MM.1S (cell line): ENCODE measurements at regions not wholly inside any gene's neighbourhood (a gene's known extent, or its start where the extent isn't known, plus 50 kb on each side); places are given as distances from the start of the nearest gene placed in this dataset.

Source experiments
- DNase-seq: peaks from one replicate; pipeline ENCODE4 v3.0.0-alpha.2; 2015
- H2AFZ ChIP-seq: fragments of 300-600 bp; sonication (generic); 2 replicates; pipeline ENCODE4 v1.6.0; 2016; ENCODE audit warnings: antibody characterized with exemption, low read length
- H3F3A ChIP-seq: fragments of 300-600 bp; sonication (generic); 2 replicates; pipeline ENCODE4 v1.6.1; 2016; ENCODE audit warnings: mild to moderate bottlenecking, antibody characterized with exemption, low read length, moderate library complexity, mixed read lengths; ENCODE audit not compliant: insufficient read depth
- H3K27ac ChIP-seq: fragments of 300-600 bp; sonication (generic); 2 replicates; pipeline ENCODE4 v1.5.1; 2016; ENCODE audit warnings: mild to moderate bottlenecking, low read length
- H3K27me3 ChIP-seq: fragments of 300-600 bp; sonication (generic); replicated peaks from 2 replicates; pipeline ENCODE4 v1.6.0; 2016; ENCODE audit warnings: low read length; ENCODE audit not compliant: insufficient read depth
- H3K36me3 ChIP-seq: fragments of 300-600 bp; sonication (generic); replicated peaks from 2 replicates; pipeline ENCODE4 v1.6.1; 2016; ENCODE audit warnings: mild to moderate bottlenecking, low read length, mixed read lengths; ENCODE audit not compliant: insufficient read depth
- H3K4me1 ChIP-seq: fragments of 300-600 bp; sonication (generic); 2 replicates; pipeline ENCODE4 v1.6.1; 2016; ENCODE audit warnings: low read length, mixed read lengths
- H3K4me2 ChIP-seq: fragments of 300-600 bp; sonication (generic); 2 replicates; pipeline ENCODE4 v1.6.0; 2016; ENCODE audit warnings: low read depth, low read length
- H3K4me3 ChIP-seq: fragments of 300-600 bp; sonication (generic); 2 replicates; pipeline ENCODE4 v1.5.1; 2016; ENCODE audit warnings: low read length, mixed read lengths
- H3K79me2 ChIP-seq: fragments of 300-600 bp; sonication (generic); 2 replicates; pipeline ENCODE4 v1.6.1; 2016; ENCODE audit warnings: mixed run types, low read length, mixed read lengths
- H3K9ac ChIP-seq: fragments of 300-600 bp; sonication (generic); 2 replicates; pipeline ENCODE4 v1.6.1; 2016; ENCODE audit warnings: low read length, mixed read lengths
- H3K9me2 ChIP-seq: fragments of 300-600 bp; sonication (generic); replicated peaks from 2 replicates; pipeline ENCODE4 v1.6.1; 2016; ENCODE audit warnings: mild to moderate bottlenecking, low read length, mixed read lengths; ENCODE audit not compliant: insufficient read depth
- H3K9me3 ChIP-seq: fragments of 300-600 bp; sonication (generic); replicated peaks from 2 replicates; pipeline ENCODE4 v1.6.1; 2016; ENCODE audit warnings: mild to moderate bottlenecking, low read length, mixed read lengths; ENCODE audit not compliant: insufficient read depth
- H4K20me1 ChIP-seq: fragments of 300-600 bp; sonication (generic); 2 replicates; pipeline ENCODE4 v1.6.1; 2016; ENCODE audit warnings: mild to moderate bottlenecking, low read length, moderate library complexity, mixed read lengths; ENCODE audit not compliant: insufficient read depth
- CTCF ChIP-seq: fragments of 300-600 bp; sonication (generic); IDR thresholded peaks from 2 replicates; pipeline ENCODE4 v1.5.1; 2016; ENCODE audit warnings: antibody characterized with exemption, low read length, mixed read lengths
- EZH2 ChIP-seq: fragments of 300-600 bp; sonication (generic); optimal IDR thresholded peaks from 2 replicates; pipeline ENCODE3; 2017; ENCODE audit warnings: low read depth, mild to moderate bottlenecking, antibody characterized with exemption, low read length, mixed read lengths
- EZH2phosphoT487 ChIP-seq: fragments of 300-600 bp; sonication (generic); IDR thresholded peaks from 2 replicates; pipeline ENCODE4 v1.6.1; 2018; ENCODE audit warnings: antibody characterized with exemption, low read length

DNA sequence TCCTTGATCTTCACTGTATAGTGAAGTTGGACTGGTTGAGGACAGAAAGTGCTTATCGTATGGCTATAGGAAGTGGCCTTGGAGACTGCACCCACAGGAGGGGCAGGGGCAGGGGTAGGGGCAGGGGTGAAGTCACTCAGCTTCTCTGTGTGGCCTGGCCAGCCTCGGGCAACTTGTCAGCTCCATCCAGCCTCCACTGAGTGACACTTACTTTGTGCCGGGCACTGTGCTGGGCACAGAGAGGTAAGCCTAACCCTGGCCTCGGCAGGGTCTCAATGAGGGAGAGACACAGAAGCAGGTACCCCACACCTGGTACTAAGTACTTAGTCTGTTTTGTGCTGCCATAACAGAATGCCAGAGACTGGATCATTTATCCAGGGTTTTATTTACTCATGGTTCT, 99.3 kb upstream of the CTBP2 start:
- Histone ChIP-seq H3K36me3 (no peaks in the 10 kb centered on the region), H3K27me3 (no peaks in the 10 kb centered on the region; the same call in 1 of the 2 replicates), H4K20me1 (no peaks in the 10 kb centered on the region), H3K9me2 (no peaks in the 10 kb centered on the region), H3K4me3 (no peak overlapping the region), H2AFZ (no peak overlapping the region), H3K79me2 (no peaks in the 10 kb centered on the region), H3F3A (no peaks in the 10 kb centered on the region), H3K9me3 (no peaks in the 10 kb centered on the region), H3K9ac (no peak overlapping the region), H3K4me2 (no peak overlapping the region), H3K27ac (no peak overlapping the region), H3K4me1 (no peaks in the 10 kb centered on the region)
- TF ChIP-seq CTCF: no peak
- TF ChIP-seq EZH2: no peak
- no peak for TF ChIP-seq EZH2phosphoT487
- DNase-seq: no peak

DNA sequence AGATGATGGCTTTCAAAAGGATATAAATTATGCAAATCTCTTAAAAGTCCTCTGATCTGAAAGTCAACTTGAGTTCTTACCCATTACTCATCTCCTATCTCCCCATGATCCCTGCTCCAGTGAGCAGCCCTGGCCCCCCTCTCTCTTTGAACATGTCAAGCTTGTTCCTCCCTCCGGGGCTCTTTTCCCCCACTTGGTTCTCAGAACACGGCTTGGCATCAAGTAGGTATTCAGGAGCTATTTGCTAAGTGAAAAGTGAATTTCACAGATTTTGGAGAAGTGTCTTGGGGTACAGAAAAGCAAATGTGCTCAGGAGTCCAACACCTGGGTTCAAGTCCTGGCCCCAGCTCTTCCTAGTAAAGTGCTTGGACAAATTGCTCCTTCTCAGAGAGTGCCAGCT, 98.3 kb upstream of the CTBP2 start:
- Histone ChIP-seq H3K79me2 (no peaks in the 10 kb centered on the region), H4K20me1 (no peaks in the 10 kb centered on the region), H3K4me2 (no peak overlapping the region), H3K4me1 (no peaks in the 10 kb centered on the region), H2AFZ (no peak overlapping the region), H3K27me3 (no peaks in the 10 kb centered on the region; the same call in 1 of the 2 replicates), H3K27ac (no peak overlapping the region), H3K9ac (no peak overlapping the region), H3K9me3 (no peaks in the 10 kb centered on the region), H3K9me2 (no peaks in the 10 kb centered on the region), H3K36me3 (no peaks in the 10 kb centered on the region), H3K4me3 (no peak overlapping the region), H3F3A (no peaks in the 10 kb centered on the region)
- TF ChIP-seq CTCF (no peak), EZH2phosphoT487 (no peak), EZH2 (no peak)
- no peak for DNase-seq

DNA sequence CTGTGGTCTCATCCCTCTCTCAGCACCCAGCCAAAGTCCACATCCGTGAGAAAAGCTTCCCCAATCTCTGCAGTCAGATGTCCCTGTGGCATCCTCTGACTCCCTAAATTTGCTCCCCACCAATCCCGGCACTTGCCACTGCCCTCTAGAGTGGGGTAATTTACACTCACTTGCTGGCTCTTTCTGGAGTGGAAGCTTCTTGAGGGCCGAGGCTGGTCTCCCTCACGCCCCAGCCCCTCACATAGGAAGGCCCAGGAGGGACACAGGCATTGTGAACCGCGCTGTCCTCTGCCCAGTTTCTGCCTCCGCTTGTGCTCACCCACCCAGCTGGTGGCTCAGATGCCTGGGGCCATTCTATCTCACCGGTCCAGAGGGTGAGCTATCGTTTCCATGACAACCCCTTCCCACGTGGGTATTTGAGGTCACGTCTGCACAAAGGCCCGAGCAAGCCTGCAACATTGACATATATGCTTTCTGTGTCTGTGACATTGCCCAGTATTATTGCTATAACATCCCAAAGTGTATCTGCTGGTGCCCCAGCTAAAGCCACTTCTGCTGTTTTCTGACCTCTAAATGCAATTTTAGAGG, 97.3 kb upstream of the CTBP2 start:
- DNase-seq: no peak
- Histone ChIP-seq H3K36me3 (no peaks in the 10 kb centered on the region), H3K4me2 (no peak overlapping the region), H3K9me3 (no peaks in the 10 kb centered on the region), H3K27me3 (no peaks in the 10 kb centered on the region; the same call in 1 of the 2 replicates), H3F3A (no peaks in the 10 kb centered on the region), H3K4me1 (no peaks in the 10 kb centered on the region), H3K79me2 (no peaks in the 10 kb centered on the region), H4K20me1 (no peaks in the 10 kb centered on the region), H2AFZ (no peak overlapping the region), H3K9me2 (no peaks in the 10 kb centered on the region), H3K27ac (no peak overlapping the region), H3K4me3 (no peak overlapping the region), H3K9ac (no peak overlapping the region)
- TF ChIP-seq EZH2phosphoT487: no peak
- no peak for TF ChIP-seq CTCF
- TF ChIP-seq EZH2: no peak
